HG03045 (cell line): ENCODE measurements at regions not wholly inside any gene's neighbourhood (a gene's known extent, or its start where the extent isn't known, plus 50 kb on each side); places are given as distances from the start of the nearest gene placed in this dataset.
"Not testable (repeated sequence)": the region's sequence is repeated elsewhere in the genome, so short reads cannot be mapped to it uniquely, and the experiment has no call there.

Experiments
- ATAC-seq: cut with Tn5 transposase; IDR thresholded peaks from one replicate; pipeline ENCODE4 v1.9.1; 2021; ENCODE audit warnings: mild to moderate bottlenecking, moderate library complexity; ENCODE audit not compliant: unreplicated experiment

DNA sequence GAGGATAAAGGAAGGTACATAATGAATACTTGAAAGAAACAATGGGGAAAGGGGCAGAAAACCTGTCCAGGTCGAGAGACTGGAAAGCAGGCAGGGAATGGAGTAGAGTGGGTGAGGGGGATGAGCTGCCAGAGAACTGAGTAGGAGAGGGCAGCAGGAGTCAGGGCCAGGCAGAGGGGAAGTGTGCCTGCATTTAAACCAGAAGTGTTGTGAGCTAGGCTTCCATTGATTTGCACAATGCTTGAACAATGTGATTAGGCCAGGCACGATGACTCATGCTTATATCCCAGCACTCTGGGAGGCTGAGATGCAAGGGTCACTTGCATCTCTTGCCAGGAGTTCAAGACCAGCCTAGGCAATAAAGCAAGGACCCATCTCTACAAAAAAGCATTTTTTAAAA is 332.6 kb downstream of the ANAPC1 start:
- not testable (repeated sequence) for ATAC-seq

DNA sequence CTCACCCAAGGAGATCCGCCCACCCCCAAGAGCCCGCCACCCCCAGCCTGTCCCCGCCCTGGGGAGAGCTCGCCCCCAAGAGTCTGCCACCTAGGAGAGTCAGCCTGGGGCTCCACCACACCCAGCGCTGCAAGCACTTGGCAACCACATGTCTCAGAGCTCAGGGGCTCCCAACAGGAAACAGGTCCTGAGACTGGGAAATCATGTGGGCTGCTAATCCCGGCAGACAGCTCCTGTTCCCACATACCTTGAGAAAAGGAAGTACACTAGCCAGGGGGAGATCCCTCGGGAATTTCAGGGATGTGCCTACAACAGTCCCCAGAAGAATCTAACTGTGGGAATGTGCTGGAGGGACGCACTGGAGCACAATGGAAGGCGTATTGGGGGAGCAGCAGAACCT is 331.4 kb downstream of the ANAPC1 start:
- not testable (repeated sequence) for ATAC-seq

DNA sequence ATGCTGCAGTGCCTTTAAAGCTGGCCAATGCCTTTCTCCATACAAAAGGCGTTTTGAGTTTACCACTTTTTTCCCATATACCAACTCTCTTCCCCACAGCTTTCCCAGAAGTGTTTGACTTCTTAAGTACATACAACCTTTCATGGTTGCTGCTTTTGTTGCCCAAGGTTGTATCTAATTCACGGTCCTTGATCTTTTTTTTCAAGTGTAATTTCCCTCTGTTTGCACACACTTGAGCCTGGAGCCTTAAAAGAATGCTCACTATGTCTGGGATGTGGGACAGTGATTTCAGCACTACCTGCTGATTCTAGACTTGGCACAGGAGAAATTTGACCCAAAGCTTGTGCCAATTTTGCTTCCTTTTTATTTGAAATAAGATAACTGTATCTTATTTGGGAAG is 324.7 kb downstream of the ANAPC1 start:
- not testable (repeated sequence) for ATAC-seq

- ATAC-seq: not testable (repeated sequence)
Observed at GRCh38 chr2:111559814-111560213, 324.2 kb downstream of the ANAPC1 start.

DNA sequence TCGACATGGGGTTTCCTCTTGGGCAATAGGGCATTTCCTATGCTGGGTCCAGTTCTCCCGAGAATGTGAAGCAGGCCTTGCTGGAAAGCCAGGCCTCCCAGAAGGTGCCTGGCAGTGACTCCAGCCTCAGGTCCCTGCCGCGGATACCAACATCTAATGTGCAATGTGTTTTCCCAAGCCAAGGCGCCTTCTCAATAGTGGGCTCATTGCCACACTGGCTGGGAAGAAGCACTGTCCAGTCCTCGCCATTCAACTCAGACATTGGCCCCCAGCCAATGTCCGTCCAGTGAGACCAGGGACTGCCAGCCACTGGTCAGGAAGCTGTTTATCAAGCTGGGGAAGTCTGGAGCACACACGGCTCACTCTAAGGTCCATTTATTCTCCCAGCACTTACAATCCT is 317.9 kb downstream of the ANAPC1 start:
- not testable (repeated sequence) for ATAC-seq

- ATAC-seq: not testable (repeated sequence)
Observed at GRCh38 chr2:111567233-111567632, 316.8 kb downstream of the ANAPC1 start.

- ATAC-seq: not testable (repeated sequence)
Observed at GRCh38 chr2:111569356-111570199, 314.4 kb downstream of the ANAPC1 start.

DNA sequence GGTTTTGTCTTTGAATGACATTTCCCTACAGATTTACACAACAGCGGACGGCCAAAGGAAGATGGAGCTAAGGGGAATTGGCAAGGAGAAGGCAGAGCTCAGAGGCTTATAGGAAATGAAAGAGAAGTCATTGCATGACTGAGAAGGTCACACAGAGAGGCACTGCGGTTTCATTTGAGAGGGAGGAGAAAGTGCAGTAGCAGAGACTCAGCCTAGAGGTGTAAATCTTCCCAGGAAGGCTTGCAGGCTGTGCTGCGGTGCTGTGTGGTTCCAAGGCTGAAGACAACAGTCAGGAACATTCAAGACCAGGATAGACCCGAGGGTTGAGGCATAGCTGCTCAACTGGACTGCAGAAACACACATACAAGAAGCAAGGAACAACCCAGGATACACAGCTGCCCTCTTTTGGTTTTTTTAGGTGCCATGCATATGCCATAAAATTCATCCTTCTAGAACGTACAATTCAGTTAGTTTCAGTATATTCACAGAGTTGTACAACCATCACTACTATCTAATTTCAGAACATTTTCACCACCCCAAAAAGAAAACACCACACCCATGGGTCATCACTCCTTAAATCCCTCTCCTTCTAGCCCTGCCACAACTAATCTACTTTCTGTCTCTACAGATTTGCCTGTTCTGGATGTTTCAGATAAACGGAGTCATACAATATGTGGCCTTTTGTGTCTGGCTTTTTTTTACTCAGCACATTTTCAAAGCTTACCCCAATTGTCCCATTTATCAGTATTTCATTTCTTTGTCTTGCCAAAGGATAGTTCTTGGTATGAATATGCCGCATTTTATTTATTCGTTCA is 313.5 kb downstream of the ANAPC1 start:
- not testable (repeated sequence) for ATAC-seq

GRCh38 chr2:111574803-111575202 is 309.2 kb downstream of the ANAPC1 start:
- ATAC-seq: not testable (repeated sequence)

DNA sequence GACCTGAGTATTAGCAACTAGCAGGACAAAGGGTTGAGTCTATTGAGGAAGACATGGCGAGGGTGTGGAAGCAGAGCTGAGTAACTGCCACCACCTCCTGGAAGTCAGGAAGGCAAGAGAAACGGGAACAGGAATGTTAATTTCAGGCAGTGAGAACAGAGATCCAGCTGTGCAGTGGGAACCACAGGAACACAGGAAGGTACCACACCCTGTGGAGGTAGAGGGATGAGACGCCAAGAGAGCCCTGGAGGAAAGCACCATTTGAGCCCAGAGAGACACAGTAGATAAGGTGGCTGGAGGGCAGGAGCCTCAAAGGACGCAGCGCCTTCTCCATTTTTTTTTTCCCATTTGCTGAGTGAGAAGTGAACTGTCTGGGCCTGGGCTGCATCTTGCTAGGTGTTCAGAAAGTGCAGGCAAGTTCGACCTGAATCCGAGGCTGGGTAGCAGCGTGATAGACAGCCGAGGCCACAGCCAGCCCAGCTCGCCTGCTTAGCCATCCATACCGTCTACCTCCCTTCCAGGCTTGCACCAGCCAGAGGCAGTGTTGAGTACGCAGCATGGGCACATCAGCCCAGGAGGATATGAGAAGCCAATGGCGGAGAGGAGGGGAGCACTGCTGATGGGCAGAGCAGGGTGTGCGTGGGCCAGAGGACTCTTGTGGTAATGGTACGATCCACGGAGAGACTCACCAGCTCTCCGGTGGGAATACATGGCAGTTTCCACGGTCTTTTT is 306.7 kb downstream of the ANAPC1 start:
- not testable (repeated sequence) for ATAC-seq

- not testable (repeated sequence) for ATAC-seq
Observed at GRCh38 chr2:111579500-111580134, 304.4 kb downstream of the ANAPC1 start.

DNA sequence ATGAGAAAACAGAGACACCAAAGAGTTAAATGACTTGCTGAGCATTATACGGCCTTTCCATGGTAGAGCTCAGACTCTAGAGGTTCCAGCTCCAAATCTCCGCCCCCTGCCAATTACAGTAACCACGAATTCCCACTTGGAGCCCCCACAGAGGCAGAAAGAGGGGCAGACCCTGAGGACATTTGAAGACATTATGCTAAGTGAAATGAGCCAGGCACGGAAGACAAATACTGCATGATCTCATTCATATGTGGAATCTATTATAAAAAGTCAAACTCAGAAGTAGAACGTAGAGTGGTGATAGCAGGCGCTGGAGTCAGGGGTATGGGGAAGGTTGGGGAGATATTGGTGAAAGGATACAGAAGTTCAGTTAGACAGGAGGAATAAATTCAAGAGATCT is 303.4 kb downstream of the ANAPC1 start:
- ATAC-seq: not testable (repeated sequence)

- ATAC-seq: not testable (repeated sequence)
Observed at GRCh38 chr2:111582090-111582489, 301.9 kb downstream of the ANAPC1 start.

DNA sequence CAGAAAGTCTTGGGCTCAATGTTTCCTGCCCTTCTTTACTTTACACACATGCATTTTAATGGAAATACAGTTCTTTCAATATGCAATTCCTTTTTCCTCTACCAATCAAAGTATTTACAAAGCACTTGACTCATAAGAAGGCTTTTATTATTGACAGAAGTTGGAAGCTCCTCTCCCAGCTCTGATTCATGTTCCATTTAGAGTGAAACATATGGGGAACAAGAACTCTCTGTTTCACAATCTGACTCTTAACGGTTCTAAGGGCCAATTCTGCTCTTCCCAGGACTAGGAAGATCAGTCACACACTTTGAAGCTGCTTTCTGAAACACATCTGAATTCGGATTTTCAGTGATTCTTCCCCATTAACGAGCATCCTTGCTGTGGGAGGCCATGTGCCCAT is 300.5 kb downstream of the ANAPC1 start:
- not testable (repeated sequence) for ATAC-seq

DNA sequence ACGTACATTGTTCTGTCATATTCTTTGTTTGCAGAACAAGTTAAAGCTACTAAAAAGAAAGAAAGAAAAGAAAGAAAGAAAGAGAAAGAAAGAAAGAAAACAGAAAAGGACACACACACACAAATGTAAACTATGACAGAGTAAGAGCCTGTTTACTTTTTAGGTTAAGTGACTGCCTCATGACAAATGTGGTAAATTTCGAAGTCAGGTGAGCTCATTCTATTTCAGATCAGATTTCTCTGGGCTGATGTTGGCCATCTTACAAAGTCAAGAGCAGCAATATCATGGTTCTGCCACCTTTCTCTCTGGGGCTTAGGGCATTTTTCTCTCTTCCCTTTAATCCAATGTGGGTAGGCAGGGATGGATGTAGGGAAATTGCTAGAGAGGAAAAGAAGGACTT is 299.5 kb downstream of the ANAPC1 start:
- not testable (repeated sequence) for ATAC-seq

DNA sequence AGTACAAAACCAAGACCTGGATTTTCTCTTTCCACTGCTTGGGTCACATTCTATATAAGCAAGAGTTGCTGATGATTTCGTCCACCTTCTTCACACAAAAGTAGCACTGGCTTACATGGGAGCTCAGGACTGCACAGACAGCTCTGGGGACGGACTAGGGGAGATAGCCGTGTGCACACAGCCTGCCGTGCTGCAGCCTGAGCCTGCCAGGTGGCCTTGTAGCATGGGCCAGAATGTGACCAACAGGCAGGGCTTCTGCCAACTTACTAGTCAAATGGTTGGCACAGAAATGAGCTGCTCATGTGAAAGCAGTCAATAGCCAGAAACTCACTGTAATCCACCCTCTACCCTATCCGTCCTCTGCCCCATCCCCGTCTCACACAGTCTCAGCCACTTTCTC is 299.0 kb downstream of the ANAPC1 start:
- not testable (repeated sequence) for ATAC-seq

DNA sequence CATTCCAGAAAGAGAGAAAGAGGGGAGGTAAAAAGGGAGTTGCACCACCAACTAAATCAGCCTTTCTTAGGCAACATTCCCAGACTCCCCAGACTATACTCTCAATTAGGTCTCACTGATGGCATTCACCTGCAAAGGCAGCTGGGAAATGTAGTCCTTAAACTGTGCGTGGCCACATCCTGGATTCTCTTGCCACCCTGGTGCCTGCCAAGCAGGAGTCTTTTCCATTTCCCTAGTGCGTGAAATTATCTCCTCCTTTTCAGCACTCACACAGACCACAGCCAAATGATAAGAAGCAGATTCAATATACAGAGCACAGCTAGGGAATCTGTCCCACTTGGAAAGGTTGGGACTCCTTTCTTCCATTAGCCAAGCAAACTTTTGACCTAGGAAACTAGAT is 298.0 kb downstream of the ANAPC1 start:
- ATAC-seq: not testable (repeated sequence)

DNA sequence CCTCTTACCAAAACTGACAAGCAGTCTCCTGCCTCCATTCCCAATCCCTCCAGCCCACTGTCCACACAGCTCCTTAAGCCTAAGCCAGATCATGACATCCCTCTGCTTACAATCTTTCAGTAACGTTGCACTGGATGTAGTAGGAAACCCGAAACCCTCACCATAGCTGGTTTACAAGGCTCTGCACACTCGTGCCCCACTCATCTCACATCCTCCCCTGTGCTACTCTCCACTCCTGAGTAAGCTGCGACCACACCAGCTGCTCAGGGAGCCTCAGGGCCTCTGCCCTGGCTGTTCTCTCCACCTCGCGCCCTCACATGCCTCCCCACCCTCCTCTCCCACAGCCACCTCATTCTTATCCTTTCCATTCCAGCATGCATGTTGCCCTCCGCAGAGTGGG is 288.9 kb downstream of the ANAPC1 start:
- ATAC-seq: not testable (repeated sequence)

DNA sequence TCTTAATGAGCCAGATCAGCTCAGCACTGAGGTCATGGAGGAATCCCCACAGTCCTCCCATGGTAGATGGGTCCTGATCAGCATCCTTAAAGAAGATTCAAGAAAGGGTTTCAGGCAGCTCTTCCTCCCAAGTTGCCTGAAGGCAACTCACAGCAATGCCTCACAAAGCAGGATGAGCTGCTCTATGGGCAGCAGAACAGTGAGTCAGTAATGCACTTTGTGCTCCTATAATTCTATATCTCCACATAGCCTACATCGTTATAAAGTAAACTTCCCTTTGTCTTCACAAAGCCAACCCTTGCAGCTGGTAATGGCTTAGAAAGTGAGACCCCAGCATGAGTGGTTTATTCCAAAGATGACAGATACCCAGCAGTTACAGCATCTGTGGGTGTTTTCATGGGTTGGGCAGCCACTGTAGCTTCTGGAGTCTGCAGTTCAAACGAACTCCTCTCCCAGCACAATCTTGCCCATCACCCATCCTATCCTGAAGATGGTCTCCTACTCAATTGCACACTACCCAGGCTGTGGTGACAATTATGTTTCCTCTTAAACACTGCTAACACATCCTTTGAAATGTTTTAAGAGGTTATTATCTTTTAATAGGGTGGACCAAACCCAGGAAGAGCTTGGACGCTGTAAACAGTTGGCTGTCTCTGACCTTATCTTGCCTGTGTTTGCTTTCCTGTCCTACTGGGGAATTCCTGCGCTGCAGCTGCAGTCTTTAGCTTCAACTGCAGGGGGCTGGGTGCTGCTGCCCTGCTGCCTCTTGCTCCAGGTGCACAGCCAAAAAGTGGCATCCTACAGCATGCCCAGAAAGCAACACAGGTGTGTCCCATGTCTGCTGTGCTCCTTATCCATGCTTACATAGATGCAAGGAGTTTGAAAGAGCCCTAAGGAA is 286.9 kb downstream of the ANAPC1 start:
- not testable (repeated sequence) for ATAC-seq

GRCh38 chr2:111598944-111599343 is 285.0 kb downstream of the ANAPC1 start:
- ATAC-seq: not testable (repeated sequence)
